ENCODE measurements at regions not wholly inside any gene's neighbourhood (a gene's known extent, or its start where the extent isn't known, plus 50 kb on each side); places are given as distances from the start of the nearest gene placed in this dataset.
"Not testable (repeated sequence)": the region's sequence is repeated elsewhere in the genome, so short reads cannot be mapped to it uniquely, and the experiment has no call there.

DNA sequence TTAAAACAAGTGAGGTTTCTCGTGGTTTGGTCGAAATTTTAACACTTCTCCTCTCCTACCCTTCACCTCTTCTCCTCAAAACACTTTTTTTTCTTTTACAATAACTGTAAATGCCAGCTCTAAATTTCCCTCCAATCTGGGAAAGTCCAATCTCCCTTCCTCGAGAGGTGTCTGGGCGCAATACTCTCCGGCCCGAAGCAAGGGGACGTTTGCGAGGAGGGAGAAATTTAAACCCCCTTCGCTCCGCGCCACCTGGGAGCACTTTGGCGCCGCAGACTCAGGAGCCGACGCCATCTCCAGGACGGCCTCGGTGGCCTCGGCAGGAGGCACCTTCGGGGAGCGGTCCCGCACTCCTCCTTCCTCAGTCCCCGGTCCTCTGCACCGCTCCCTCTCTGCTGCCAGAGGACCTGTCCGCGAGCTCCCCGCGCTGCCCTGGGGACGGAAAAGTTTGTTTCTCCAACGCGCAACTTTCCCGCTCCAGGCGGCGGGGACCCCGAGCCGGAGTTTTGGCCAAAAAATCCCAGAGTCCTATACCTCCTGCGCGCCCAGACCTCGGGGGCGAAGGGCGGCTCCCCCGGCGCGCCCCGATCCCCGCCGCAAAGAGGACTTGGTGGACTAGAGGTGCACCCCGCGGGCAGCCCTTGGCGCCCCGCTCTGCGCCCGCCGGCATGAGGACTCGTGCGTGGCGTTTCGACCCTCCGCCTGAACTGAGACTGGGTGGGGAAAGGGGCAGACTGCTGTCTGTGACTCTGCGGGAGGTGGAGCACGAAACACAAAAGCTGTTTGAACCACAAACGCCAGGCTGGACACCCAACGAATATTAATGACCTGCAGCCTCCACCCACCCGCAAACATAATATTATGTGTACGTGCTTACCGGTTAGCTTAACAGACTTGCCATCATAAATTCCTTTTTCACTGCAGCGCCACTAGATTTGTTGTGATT, 95.2 kb upstream of the HMGA2 start:
- peak in 1 of 2 donors; percentile 29 for DNase-seq (ENCODE audit: low read depth in 2 of 2)

DNA sequence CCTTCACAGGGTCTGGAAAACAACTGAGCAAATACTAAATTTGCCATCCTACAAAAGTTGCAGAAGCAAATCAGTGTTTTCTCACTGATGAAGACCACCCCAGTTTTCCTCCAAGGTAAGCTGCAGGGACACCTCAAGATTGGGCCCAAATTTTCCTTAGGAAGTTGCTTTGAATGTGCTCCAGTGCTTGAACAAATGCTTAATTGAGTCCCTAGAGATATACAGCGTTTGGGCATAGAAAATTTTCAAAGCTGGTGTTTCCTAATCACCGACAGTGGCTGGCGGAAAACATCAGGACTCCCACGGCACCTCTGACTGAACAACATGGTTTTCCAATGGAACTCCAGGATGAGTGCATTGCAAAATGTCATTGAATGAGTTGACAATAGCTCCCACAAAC, 92.5 kb upstream of the HMGA2 start:
- DNase-seq (ENCODE audit: low read depth in 2 of 2), result no peak

DNA sequence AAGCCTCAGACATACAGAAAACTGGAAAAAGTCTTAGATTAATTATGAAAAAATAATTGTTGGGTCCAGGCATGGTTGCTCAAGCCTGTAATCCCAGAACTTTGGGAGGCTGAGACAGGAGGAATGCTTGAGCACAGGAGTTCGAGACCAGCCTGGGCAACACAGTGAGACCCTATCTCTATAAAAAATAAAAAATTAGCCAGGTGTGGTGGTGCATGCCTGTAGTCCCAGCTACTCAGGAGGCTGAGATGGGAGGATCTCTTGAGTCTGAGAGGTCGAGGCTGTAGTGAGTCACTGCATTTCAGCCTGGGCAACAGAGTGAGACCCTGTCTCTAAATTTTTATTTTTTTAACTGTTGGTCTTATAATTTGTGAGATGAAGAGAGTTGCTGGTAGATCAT, 90.6 kb upstream of the HMGA2 start:
- not testable (repeated sequence) for DNase-seq (ENCODE audit: low read depth in 2 of 2)

DNA sequence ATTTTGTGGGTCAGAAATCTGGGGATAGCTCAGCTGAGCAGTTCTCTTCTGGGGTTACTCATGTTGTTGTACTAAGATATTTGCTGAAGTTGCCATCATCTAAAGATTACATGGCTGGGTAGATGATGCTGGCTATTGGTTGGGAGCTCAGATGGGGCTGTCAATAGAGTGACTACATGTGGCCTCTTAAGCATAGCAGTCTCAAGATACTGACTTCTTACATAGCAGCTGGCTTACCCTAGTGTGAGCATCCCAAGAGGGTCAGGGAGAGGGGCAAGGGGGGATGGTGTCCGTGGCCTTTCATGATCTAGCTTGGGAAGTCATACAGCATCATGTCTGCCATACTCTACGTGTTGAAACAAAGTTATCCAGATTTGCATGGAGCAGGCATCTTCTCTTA, 90.1 kb upstream of the HMGA2 start:
- no peak for DNase-seq (ENCODE audit: low read depth in 2 of 2)

DNA sequence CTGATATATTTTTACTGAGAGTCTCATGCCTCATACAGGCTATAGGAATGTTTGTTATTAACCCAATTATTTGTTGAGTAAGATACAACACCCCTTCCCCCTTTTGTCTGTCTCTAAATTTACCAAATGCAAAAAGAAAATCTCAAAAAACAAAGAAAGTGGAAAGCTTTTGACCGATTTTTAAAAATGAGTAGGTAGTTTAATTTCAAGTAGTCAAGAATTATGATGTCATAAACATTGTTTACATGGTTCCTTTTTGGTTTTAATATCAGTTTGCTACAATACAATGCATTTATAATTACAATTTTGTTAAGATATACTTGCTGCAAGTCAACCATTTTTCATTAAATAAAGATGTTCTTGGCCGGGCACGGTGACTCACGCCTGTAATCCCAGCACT, 84.7 kb upstream of the HMGA2 start:
- DNase-seq (ENCODE audit: low read depth in 2 of 2), result no peak

DNA sequence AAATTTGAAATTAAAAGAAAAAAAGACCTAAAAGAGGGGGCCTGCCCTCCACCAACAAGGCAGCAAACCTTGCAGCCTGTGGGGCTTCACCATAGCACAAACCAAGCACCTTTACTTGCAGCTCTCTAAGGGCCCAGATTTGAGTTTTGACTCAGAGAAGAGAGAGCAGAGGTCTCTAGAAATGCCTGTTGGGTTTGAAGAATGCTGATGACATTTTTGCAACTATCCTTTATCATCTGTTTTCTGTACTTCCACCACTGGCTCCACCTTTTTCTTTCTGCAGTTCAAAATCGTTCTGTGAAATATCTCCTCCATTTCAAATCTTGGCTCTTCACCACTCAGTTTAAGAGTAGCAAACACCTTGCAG, 83.8 kb upstream of the HMGA2 start:
- no peak for DNase-seq (ENCODE audit: low read depth in 2 of 2)

DNA sequence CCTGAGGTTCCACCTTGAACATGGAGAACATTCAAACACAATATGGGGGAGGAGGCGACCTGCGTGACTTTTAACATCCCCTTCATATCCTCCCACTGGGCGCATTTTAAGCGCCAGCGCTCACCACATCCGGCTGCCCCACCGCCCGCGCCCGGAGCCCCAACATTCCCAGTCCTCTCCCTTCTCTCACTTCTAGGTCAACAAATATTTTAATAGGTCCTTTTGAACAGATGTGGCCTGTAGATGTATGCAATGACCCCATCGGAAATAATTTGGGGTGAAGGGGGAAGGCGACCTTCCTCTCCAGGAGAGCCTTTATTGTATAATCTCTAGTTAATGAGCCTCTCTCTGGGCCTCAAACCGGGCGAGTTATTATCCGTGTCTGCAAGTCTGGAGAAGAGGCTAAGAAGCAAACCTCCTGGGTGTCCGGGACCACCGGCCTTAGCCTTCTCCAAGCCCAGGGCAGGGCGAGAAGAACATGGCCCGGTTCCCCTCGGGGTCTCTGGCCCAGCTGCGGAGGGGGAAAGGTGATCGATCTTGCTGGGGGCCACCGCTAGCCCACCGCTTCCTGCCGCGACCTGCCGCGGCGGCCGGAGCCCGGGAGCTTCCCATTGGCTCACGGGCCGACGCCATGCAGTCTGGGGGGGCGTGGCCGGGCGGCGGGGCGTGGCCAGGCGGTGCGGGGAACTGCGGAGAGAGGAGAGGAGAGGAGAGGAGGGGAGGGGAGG, 83.2 kb upstream of the HMGA2 start:
- peak; percentile 25 to 84 for DNase-seq (ENCODE audit: low read depth in 2 of 2)

DNA sequence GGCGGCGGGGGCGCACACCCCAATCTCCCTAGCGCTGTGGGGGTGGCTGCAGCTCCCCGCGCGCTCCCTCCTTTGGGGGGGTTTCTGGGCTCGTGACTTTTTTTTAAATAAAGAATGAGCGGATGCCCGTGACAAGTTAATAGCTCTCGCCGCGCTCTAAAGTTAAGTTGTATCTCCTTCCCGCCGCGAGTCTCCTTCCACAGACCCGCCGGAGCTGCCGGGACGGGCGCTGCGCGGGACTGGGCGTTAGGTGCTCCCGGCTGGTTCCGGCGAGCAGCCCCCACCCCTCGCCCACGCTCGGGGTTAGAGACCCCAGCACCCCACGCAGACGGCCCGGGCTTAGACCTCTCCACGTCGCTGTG, 82.6 kb upstream of the HMGA2 start:
- DNase-seq (ENCODE audit: low read depth in 2 of 2), result peak in 1 of 2 donors; percentile 49

DNA sequence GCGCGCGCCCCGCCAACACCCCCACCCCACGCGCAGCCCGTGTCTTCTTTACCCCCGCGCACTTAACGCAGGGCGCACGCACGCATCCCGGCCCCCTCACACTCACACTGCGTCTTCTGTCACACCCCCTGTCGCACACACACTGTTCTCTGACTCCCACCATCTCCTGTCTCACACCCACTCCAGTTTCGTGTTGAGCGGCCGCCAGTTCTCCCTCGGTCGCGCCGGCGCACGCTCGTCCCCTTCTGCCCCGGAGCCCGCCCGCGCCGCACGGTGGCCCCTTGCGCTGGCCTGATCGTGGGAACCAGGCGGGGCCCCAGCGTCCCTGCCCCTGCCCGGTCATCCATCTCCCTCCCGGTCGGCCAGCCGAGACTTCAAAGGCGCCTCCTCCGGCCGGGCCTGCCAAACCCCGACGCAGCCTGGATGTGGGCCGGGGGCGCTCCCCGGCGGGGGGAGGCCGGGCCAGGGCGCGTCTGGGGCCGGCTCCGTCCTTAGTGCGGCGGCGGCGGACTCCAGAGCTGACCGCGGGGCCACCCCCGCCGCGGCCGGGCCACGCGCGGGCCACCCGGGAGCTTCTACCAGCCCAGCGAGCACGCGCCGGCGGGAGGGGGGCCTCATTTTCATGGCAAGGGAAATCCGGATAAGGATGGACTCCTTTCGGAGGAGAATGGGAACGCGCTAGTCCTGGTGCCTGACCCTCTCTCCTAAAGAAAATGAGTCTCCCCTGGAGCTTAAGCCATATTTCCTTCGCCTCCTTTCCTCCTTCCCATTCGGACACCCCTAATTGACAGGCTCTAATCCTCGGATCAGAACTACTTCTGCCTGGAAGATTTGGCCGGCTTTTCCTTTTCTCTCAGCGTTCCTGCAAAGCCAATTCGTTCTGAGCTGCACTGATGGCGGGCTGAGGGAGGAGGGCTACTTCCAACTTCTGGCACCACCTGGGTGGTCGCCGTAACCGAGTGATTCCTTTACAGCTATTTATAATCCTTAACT, 82.0 kb upstream of the HMGA2 start:
- peak in 1 of 2 donors; percentile 60 for DNase-seq (ENCODE audit: low read depth in 2 of 2)

DNA sequence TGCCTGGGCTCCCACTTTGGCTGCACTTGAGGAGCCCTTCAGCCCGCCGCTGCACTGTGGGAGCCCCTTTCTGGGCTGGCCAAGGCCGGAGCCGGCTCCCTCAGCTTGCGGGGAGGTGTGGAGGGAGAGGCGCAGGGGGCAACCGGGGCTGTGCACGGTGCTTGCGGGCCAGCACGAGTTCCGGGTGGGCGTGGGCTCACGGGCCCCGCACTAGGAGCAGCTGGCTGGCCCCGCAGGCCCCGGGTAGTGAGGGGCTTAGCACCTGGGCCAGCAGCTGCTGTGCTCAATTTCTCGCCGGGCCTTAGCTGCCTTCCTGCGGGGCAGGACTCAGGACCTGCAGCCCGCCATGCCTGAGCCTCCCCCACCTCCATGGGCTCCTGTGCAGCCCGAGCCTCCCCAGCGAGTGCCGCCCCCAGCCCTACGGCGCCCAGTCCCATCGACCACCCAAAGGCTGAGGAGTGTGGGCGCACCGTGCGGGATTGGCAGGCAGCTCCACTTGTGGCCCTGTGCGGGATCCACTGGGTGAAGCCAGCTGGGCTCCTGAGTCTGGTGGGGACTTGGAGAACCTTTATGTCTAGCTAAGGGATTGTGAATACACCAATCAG, 79.9 kb upstream of the HMGA2 start:
- not testable (repeated sequence) for DNase-seq (ENCODE audit: low read depth in 2 of 2)

DNA sequence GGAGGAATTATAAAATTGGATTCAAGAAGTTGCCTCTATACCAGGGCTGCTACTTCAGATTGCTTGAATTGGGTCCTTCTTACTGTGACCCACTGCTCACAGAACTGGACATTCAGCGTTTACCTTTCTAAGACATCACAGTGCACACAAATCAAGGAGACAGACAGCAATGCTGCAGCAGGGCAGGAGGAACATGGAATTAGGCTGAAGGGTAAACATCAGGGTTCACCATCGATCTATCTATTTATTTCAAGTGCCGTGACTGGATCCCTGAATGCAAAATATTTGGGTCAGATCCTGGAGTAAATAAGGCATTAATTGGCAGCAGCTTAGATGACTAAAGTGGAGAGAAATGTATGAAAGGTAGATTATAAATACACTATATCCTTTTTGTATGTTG, 76.9 kb upstream of the HMGA2 start:
- DNase-seq (ENCODE audit: low read depth in 2 of 2), result no peak

DNA sequence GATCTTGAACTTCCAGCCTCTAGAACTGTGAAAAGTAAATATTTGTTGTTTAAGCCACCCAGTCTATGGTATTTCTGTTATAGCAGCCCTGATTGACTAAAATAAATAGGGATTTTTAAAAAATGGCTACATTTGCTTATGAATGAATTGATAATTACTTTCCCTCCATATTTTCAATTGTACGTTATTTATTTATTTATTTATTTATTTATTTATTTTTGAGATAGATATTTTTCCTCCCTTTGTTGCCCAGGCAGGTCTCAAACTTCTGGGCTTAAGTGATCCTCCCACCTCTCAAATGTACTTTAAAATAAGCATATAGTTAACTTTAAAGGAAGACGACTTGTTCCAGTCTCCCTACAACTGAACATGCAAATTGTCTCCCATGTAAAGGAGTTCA, 76.0 kb upstream of the HMGA2 start:
- DNase-seq (ENCODE audit: low read depth in 2 of 2), result no peak

DNA sequence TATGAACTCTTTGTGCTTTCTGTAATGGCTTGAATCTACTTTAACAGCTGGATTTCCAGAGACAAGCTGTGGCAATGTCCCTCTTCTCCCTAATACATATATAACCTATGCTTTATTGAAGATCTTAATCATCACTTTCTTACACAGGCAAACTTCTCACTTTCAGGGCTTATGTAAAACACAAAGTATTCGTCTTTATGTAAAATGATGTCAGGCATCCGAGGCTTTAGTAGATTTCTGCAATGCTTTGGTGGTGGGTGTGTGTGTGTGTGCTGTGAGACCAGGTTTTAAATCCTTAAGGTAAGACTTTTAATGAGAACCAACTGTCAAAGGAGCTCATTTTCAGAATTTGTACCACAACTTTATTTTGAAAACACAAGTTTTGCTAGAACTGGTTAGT, 70.0 kb upstream of the HMGA2 start:
- DNase-seq (ENCODE audit: low read depth in 2 of 2), result no peak

DNA sequence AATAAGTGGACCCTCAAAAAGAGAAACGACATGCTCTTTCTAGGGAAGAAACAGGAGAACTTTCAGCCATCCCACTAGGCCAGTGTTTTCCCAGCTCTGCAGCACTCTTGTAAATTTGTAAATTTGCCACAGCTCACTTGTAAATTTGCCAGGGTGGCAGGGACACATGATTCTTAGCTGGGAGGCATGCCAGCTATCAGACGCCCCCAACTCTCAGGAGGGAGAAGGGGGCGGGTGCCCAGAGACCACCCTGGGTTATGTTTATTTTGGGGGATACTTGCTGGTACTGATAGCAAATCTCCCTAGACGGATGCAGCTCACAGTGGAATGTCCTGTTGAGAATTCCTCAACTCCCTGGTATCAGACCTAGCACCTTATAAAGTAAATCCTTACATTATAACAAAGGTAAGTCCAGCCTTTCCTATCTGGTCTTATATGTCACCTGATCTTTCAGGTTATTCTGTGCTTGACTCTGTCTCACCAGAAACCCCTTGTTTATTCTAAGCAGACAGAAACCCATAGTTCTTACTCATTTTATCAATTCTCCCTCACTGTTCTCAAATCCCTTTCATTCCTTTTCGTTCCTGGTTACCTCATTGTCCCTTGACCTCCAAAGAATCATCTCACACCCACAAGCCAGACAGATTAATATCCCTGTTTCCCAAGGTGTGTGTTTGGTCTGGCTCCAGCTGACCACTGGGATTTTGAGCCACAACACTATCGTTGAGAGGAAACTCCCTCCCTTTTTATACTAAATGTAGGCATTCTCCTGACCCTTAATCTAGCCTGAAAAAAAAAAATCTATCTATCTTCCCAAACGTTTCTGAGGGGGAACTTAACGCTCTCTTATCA, 69.3 kb upstream of the HMGA2 start:
- DNase-seq (ENCODE audit: low read depth in 2 of 2), result no peak

DNA sequence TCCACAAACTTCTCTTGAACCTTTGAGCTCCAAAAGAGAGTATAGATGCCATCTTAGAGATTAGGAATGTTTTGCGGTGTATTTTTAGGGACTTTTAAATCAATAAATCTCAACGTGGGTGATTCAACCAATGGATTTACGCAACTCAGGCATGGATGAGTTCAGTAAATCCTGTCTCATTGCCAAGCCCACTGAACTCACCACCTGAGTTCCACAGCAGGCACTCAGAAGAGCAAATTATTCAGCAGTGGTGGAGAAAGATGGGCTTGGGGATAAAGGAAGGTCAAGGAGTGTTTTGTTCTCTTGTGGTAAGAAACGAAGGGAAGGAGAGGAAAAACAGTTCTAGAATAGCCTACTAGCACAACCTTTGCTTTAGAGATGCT, 68.7 kb upstream of the HMGA2 start:
- no peak for DNase-seq (ENCODE audit: low read depth in 2 of 2)

DNA sequence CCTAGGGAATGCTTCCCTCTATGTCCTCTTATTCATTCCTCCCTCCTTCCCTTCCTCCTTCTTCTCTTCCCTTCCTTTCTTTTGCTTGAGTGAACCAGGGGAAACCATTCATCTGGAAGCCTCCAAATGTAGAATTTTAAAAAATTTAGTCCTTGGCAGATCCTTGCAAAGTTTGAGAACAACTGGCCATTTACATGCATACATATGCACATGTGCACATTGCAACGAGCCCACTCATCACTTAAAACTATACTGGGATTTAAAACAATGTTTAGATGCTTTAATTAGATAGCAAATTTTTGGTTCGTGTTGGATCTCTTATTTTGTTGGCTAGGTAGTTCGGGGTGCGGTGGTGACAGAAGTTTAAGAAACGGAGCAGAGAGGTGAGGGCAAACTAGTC, 68.0 kb upstream of the HMGA2 start:
- DNase-seq (ENCODE audit: low read depth in 2 of 2), result no peak

DNA sequence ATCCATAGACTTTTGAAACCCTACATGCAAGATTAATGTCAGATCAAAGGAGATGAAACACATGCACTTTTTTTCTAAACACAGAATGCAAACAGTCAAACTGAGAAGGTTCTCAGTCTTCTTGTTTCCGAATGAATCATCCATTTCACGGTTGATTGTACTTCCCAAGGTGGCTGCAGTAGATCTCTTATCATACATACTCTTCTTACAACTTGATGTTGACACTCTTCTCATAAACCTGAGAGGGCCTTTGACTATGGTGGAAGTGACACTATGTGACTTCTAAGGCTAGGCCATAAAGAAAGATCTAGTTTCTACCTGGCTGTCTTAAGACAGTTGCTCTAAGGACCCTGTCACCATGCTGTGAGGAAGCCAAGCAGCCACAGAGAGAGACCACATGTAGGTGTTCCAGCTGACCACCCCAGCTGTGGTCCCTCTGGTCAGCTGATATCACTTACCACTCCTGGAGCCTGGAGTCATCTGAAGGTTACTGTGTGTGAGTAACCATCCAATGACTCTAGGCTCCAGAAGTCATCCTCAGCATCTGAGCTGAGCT, 67.2 kb upstream of the HMGA2 start:
- DNase-seq (ENCODE audit: low read depth in 2 of 2), result no peak

DNA sequence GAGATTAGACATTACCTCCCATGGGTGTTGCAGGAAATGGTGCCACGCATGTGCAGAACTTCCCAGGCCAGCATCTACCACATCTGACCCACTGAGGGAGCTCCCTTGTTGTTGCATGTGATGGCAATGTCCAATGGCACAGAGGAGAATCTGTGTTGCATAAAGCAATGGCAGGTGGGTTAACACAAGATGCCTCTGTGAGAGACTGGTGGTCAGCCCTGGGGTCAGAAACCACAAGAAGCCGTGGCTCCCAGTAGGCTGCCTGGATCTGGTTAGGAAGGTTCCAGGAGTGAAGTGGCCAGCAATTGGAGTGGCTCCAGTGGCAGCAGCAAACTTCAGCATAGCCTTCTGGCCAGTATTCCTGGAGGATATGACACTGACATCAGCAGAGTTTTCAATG, 65.9 kb upstream of the HMGA2 start:
- DNase-seq (ENCODE audit: low read depth in 2 of 2), result no peak

DNA sequence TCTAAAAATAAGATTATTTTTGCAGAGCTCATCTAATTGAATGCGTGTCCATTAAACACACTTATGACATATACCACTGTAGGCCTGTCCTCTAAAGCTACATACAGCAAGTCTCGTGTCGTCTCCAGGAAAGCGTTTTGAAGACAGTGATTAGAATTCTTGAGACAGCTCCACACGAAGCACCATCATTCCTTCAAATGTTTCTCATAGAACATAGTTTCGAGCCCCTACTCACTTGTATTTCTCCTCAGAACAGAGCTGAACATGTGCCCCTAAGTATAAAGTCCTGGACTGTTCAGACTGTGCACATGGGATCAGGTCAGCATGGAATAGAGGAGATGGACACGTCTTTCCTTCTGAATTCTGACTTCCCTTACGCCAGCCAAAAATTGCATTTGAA, 64.5 kb upstream of the HMGA2 start:
- DNase-seq (ENCODE audit: low read depth in 2 of 2), result no peak

DNA sequence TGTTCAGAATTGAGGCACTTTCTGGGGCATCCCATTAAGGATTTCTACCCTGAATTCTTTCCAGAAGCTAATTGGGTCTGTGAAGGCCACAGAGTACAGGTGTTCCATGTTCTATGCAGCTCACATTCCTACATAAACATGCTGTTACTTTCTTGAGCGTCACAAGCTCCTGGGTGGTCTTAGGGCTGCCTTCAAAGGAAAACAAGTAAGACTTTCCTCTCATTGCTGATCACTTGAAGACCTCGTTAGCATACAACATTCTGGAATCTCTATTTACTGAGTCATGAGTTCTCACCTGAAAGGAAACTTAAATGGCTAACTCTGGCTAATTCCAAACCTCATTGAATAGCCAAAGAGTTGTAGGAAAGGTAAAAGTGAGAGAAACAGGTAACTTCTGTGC, 63.0 kb upstream of the HMGA2 start:
- no peak for DNase-seq (ENCODE audit: low read depth in 2 of 2)
